A549 (cell line): ENCODE measurements at regions not wholly inside any gene's neighbourhood (a gene's known extent, or its start where the extent isn't known, plus 50 kb on each side); places are given as distances from the start of the nearest gene placed in this dataset.

Experiments used
- POLR2A ChIP-seq: IDR thresholded peaks from 2 replicates; pipeline ENCODE4 v1.6.1; 2012; ENCODE audit warnings: mild to moderate bottlenecking, low read length
- RARB ChIP-seq: fragments of 250-450 bp; sonication (Bioruptor Pico); IDR thresholded peaks from 2 replicates; pipeline ENCODE4 v1.8.0; 2021; ENCODE audit warnings: mild to moderate bottlenecking, moderate library complexity
- RCOR1 ChIP-seq: fragments of 150-350 bp; IDR thresholded peaks from 2 replicates; pipeline ENCODE4 v1.6.1; 2014; ENCODE audit warnings: antibody characterized with exemption, low read length, low read depth
- TF ChIP-seq, protein P1 (sequence below): IDR thresholded peaks from 2 replicates; pipeline ENCODE4 v1.6.1; 2012
- TF ChIP-seq, protein P2 (sequence below): IDR thresholded peaks from 2 replicates; pipeline ENCODE4 v1.6.1; 2012; ENCODE audit warnings: low read depth, borderline replicate concordance
- TF ChIP-seq, protein P3 (sequence below): fragments of 200-600 bp; sonication (generic); IDR thresholded peaks from 2 replicates; pipeline ENCODE4 v1.6.1; 2016; ENCODE audit warnings: antibody characterized with exemption, mild to moderate bottlenecking, moderate library complexity
- TF ChIP-seq, protein P4 (sequence below): fragments of >200 bp; sonication (Bioruptor Twin); formaldehyde crosslinking; IDR thresholded peaks from 3 replicates; pipeline ENCODE4 v1.5.1; 2016

DNA sequence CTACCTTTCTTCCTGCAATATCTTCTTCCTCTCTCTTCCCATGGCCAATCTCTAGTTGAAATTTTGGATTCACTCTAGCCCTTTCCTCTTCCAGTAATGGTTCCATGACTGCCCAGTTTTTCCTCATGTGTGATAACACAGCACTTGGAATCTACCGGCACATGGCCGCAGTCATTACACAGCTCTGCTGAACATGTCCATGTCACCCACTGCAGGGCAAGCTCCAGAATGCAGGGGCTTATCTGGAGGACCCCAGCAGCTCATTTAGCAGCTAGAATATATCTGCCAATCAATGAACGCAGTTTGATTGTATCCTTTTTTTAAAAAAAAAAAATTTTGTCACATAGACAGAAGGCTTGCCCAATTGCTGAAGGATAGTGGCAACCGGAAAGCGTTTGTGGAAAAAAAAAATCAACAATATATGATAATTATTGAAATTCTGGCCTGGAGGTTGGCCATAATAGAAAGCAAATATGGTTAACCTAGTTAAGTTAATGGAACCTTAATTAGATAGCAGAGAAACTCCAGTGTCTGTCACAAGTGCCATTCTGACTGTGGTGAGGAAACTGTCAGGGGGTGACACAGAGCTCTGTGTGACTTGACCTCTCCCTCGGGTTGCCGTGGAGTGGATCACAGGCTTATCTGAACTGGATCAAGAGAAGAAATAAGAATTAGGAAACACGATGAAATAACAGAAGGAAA is 426.7 kb downstream of the LIG4 start:
- TF ChIP-seq, protein P1, sequence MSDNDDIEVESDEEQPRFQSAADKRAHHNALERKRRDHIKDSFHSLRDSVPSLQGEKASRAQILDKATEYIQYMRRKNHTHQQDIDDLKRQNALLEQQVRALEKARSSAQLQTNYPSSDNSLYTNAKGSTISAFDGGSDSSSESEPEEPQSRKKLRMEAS = no peak
- TF ChIP-seq, protein P2, sequence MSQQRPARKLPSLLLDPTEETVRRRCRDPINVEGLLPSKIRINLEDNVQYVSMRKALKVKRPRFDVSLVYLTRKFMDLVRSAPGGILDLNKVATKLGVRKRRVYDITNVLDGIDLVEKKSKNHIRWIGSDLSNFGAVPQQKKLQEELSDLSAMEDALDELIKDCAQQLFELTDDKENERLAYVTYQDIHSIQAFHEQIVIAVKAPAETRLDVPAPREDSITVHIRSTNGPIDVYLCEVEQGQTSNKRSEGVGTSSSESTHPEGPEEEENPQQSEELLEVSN = no peak
- TF ChIP-seq RARB (CRISPR knock-in tag) (no peak), POLR2A (no peak), RCOR1 (no peak)
- TF ChIP-seq, protein P3, sequence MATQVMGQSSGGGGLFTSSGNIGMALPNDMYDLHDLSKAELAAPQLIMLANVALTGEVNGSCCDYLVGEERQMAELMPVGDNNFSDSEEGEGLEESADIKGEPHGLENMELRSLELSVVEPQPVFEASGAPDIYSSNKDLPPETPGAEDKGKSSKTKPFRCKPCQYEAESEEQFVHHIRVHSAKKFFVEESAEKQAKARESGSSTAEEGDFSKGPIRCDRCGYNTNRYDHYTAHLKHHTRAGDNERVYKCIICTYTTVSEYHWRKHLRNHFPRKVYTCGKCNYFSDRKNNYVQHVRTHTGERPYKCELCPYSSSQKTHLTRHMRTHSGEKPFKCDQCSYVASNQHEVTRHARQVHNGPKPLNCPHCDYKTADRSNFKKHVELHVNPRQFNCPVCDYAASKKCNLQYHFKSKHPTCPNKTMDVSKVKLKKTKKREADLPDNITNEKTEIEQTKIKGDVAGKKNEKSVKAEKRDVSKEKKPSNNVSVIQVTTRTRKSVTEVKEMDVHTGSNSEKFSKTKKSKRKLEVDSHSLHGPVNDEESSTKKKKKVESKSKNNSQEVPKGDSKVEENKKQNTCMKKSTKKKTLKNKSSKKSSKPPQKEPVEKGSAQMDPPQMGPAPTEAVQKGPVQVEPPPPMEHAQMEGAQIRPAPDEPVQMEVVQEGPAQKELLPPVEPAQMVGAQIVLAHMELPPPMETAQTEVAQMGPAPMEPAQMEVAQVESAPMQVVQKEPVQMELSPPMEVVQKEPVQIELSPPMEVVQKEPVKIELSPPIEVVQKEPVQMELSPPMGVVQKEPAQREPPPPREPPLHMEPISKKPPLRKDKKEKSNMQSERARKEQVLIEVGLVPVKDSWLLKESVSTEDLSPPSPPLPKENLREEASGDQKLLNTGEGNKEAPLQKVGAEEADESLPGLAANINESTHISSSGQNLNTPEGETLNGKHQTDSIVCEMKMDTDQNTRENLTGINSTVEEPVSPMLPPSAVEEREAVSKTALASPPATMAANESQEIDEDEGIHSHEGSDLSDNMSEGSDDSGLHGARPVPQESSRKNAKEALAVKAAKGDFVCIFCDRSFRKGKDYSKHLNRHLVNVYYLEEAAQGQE = no peak
- TF ChIP-seq, protein P4, sequence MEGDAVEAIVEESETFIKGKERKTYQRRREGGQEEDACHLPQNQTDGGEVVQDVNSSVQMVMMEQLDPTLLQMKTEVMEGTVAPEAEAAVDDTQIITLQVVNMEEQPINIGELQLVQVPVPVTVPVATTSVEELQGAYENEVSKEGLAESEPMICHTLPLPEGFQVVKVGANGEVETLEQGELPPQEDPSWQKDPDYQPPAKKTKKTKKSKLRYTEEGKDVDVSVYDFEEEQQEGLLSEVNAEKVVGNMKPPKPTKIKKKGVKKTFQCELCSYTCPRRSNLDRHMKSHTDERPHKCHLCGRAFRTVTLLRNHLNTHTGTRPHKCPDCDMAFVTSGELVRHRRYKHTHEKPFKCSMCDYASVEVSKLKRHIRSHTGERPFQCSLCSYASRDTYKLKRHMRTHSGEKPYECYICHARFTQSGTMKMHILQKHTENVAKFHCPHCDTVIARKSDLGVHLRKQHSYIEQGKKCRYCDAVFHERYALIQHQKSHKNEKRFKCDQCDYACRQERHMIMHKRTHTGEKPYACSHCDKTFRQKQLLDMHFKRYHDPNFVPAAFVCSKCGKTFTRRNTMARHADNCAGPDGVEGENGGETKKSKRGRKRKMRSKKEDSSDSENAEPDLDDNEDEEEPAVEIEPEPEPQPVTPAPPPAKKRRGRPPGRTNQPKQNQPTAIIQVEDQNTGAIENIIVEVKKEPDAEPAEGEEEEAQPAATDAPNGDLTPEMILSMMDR = no peak
